K562 (cell line): ENCODE measurements at regions not wholly inside any gene's neighbourhood (a gene's known extent, or its start where the extent isn't known, plus 50 kb on each side); places are given as distances from the start of the nearest gene placed in this dataset.

Source experiments
- ATAC-seq: fragments of 200-7000 bp; cut with Tn5 transposase; 3 replicates; pipeline ENCODE4 v1.9.1; 2020; ENCODE audit warnings: moderate library complexity
- BruUV-seq: library from RNA; stranded (reverse); fragments of 400-500 nt; replicated peaks from 2 replicates; lab custom pipeline; 2021; lab: Mats Ljungman, UMichigan
- CTCF ChIA-PET: fragments of 300-600 bp; formaldehyde crosslinking; extraction: SDS; loops from one replicate; lab custom pipeline; 2021; ENCODE audit warnings: low intra/inter-chr PET ratio; lab: Yijun Ruan, JAX
- POLR2A ChIA-PET: fragments of 300-600, 350-650 bp; sonication (Branson Sonifier 250); formaldehyde crosslinking; extraction: SDS; loops from one replicate; lab custom pipeline; 2021; ENCODE audit warnings: antibody characterized with exemption, inconsistent platforms; lab: Yijun Ruan, JAX
- DNase-seq, 4 experiments: peaks; one replicate each; pipeline versions ENCODE4 v3.0.0 to v3.0.0-alpha.2; 2011 to 2018; ENCODE audit warnings: low spot score in 3 of 4, mixed read lengths in 3 of 4; ENCODE audit errors: extremely low read depth in 1 of 4
- FAIRE-seq: peaks from 2 replicates; lab custom pipeline; 2011; peaks lifted over from hg19 to GRCh38; lab: Jason Lieb, UNC
- H2AFZ ChIP-seq: 2 replicates; pipeline ENCODE4 v1.6.0; 2011; ENCODE audit warnings: low read depth, low read length, control low read depth, inconsistent platforms
- H3K27ac ChIP-seq: fragments of 200-600 bp; 3 replicates; pipeline ENCODE4 v1.8.0; 2011; ENCODE audit warnings: low read depth, mild to moderate bottlenecking, control low read depth, inconsistent platforms, low read length, moderate library complexity, mixed read lengths; ENCODE audit errors: extremely low read depth
- H3K27me3 ChIP-seq, 2 experiments: fragments of 300-600 bp in 1 of 2; 2 replicates in 1 of 2; 3 replicates in 1 of 2; pipeline versions ENCODE4 v1.6.0 to v1.8.0; 2011; ENCODE audit warnings: inconsistent platforms in 2 of 2, low read length in 2 of 2, mild to moderate bottlenecking in 1 of 2, mixed read lengths in 1 of 2, moderate library complexity in 1 of 2; ENCODE audit not compliant: control insufficient read depth in 2 of 2, insufficient read depth in 2 of 2
- H3K36me3 ChIP-seq: fragments of 300-600 bp; 3 replicates; pipeline ENCODE4 v1.8.0; 2011; ENCODE audit warnings: mild to moderate bottlenecking, low read length, inconsistent platforms; ENCODE audit not compliant: control insufficient read depth, insufficient read depth
- H3K4me1 ChIP-seq, 2 experiments: fragments of 200-600 bp in 1 of 2; replicated peaks in 1 of 2; 2 replicates in 1 of 2; 3 replicates in 1 of 2; pipeline versions ENCODE4 v1.5.1 to v1.8.0; 2011; ENCODE audit warnings: inconsistent platforms in 2 of 2, low read length in 2 of 2, mild to moderate bottlenecking in 1 of 2, mixed read lengths in 1 of 2, moderate library complexity in 1 of 2; ENCODE audit not compliant: control insufficient read depth in 2 of 2, insufficient read depth in 2 of 2
- H3K4me2 ChIP-seq: 2 replicates; pipeline ENCODE4 v1.6.1; 2011; ENCODE audit warnings: low read length, control low read depth, inconsistent platforms, mixed read lengths; ENCODE audit not compliant: insufficient read depth
- H3K4me3 ChIP-seq: fragments of 200-600 bp; sonication (generic), shearing (Covaris generic); 2 replicates; pipeline ENCODE4 v1.5.1; 2016; ENCODE audit warnings: control low read depth, inconsistent platforms
- H3K79me2 ChIP-seq: fragments of 200-600 bp; 3 replicates; pipeline ENCODE4 v1.8.0; 2011; ENCODE audit warnings: low read length, inconsistent platforms; ENCODE audit not compliant: control insufficient read depth, insufficient read depth
- H3K9ac ChIP-seq, 2 experiments: 2 replicates each; pipeline versions ENCODE4 v1.6.0 to v1.6.1; 2011; ENCODE audit warnings: low read depth in 2 of 2, low read length in 2 of 2, control low read depth in 1 of 2, inconsistent platforms in 1 of 2, mild to moderate bottlenecking in 1 of 2, mixed read lengths in 1 of 2; ENCODE audit not compliant: insufficient read depth in 1 of 2
- H3K9me1 ChIP-seq: one replicate; pipeline ENCODE4 v1.6.0; 2011; ENCODE audit warnings: inconsistent platforms, mild to moderate bottlenecking, low read length, moderate library complexity; ENCODE audit not compliant: control insufficient read depth, insufficient read depth
- H3K9me3 ChIP-seq: replicated peaks from 2 replicates; pipeline ENCODE4 v1.5.1; 2011; ENCODE audit warnings: low read depth, low read length, inconsistent platforms; ENCODE audit not compliant: control insufficient read depth, insufficient read depth
- H4K20me1 ChIP-seq: replicated peaks from 2 replicates; pipeline ENCODE4 v1.6.1; 2011; ENCODE audit warnings: low read length, inconsistent platforms, mixed read lengths; ENCODE audit not compliant: control insufficient read depth, insufficient read depth
- ERF ChIP-seq: fragments of 450-650 bp; formaldehyde crosslinking; IDR thresholded peaks from 2 replicates; pipeline ENCODE4 v1.4.0; 2020; ENCODE audit warnings: mild to moderate bottlenecking, mixed read lengths
- FOXM1 ChIP-seq, 2 experiments: fragments of 450-650 bp in 1 of 2; sonication (generic) in 1 of 2; formaldehyde crosslinking in 1 of 2; IDR thresholded peaks; 2 replicates each; pipeline versions ENCODE4 v1.6.1 to v1.9.0; 2017 to 2022; ENCODE audit warnings: low read depth in 2 of 2, mild to moderate bottlenecking in 2 of 2, missing genetic modification reagents in 1 of 2, moderate library complexity in 1 of 2
- HMG20A ChIP-seq: fragments of 450-650 bp; formaldehyde crosslinking; conservative IDR thresholded peaks from 2 replicates; pipeline ENCODE4 v1.4.0; 2020; ENCODE audit warnings: mild to moderate bottlenecking, mixed read lengths
- HSF4 ChIP-seq: fragments of 250-450 bp; sonication (Bioruptor Pico); IDR thresholded peaks from 2 replicates; pipeline ENCODE4 v2.1.2; 2022; ENCODE audit warnings: mild to moderate bottlenecking, moderate library complexity, borderline replicate concordance
- MAFG ChIP-seq: fragments of 450-650 bp; conservative IDR thresholded peaks from 2 replicates; pipeline ENCODE4 v1.6.1; 2016; ENCODE audit warnings: missing genetic modification characterization, missing compliant biosample characterization
- SIN3A ChIP-seq, 2 experiments: fragments of 150-350 bp in 1 of 2; IDR thresholded peaks; 2 replicates each; pipeline ENCODE4 v1.6.1; 2011 to 2016; ENCODE audit warnings: borderline replicate concordance in 2 of 2, low read depth in 2 of 2, low read length in 2 of 2, mild to moderate bottlenecking in 2 of 2, moderate library complexity in 2 of 2; ENCODE audit not compliant: control insufficient read depth in 1 of 2
- SRSF7 ChIP-seq: fragments of 200-400 bp; formaldehyde crosslinking; optimal IDR thresholded peaks from 2 replicates; pipeline ENCODE3; 2017; ENCODE audit warnings: mild to moderate bottlenecking, low read depth, low read length
- TAF1 ChIP-seq: IDR thresholded peaks from 2 replicates; pipeline ENCODE4 v1.6.1; 2011; ENCODE audit warnings: mild to moderate bottlenecking, low read length, moderate library complexity; ENCODE audit not compliant: insufficient read depth, control insufficient read depth, severe bottlenecking; ENCODE audit errors: extremely low read depth
- ZFP30 ChIP-seq: fragments of 250-450 bp; sonication (Bioruptor Pico); IDR thresholded peaks from 2 replicates; pipeline ENCODE4 v1.8.0; 2022; ENCODE audit warnings: moderate library complexity, mild to moderate bottlenecking, inconsistent platforms, borderline replicate concordance
- ZNF224 ChIP-seq: sonication (generic); formaldehyde crosslinking; IDR thresholded peaks from 2 replicates; pipeline ENCODE4 v1.8.0; 2022; ENCODE audit warnings: mild to moderate bottlenecking, missing genetic modification reagents
- WGBS: fragments of 100-300 bp; shearing (Covaris generic); methylation state at CpG from one replicate; pipeline ENCODE4 v1.1.6; 2016; ENCODE audit warnings: low coverage, mixed read lengths; ENCODE audit not compliant: insufficient coverage; ENCODE audit errors: missing lambda C conversion rate; 5-methylcytosine and 5-hydroxymethylcytosine counted together
- in situ Hi-C: fragments of 300-500 bp; cut with MboI; formaldehyde crosslinking; loops from 4 replicates; pipeline ENCODE4 v1.15.0; 2018; ENCODE audit warnings: inconsistent platforms, mixed read lengths
- intact Hi-C: fragments of 100-400 bp; cut with micrococcal nuclease; formaldehyde crosslinking; loops from 2 replicates; pipeline ENCODE4 v1.14.2; 2022

GRCh38 chr18:14000884-14001283, 85.5 kb upstream of the MC2R start:
- no peaks in the 10 kb centered on the region for H3K9me3 ChIP-seq
- H3K79me2 ChIP-seq = no peaks in the 10 kb centered on the region
- H4K20me1 ChIP-seq = no peaks in the 10 kb centered on the region
- CTCF ChIA-PET = no interaction called here
- H3K4me3 ChIP-seq = no peak overlapping the region
- BruUV-seq = no TSS peak
- H3K4me1 ChIP-seq = no peaks in the 10 kb centered on the region
- no peaks in the 10 kb centered on the region for H3K27me3 ChIP-seq
- no peak overlapping the region for H3K27ac ChIP-seq
- WGBS = 0% methylated on average over 7 of the region's 7 CpGs
- DNase-seq (no peak), FAIRE-seq (no peak), ATAC-seq (no peak)
- POLR2A ChIA-PET = no interaction called here
- intact Hi-C loops = no loop called here
- H3K4me2 ChIP-seq = no peak overlapping the region
- no peaks in the 10 kb centered on the region for H3K9me1 ChIP-seq
- no peaks in the 10 kb centered on the region for H3K36me3 ChIP-seq
- H2AFZ ChIP-seq = no peak overlapping the region
- in situ Hi-C loops = no loop called here
- no peak overlapping the region for H3K9ac ChIP-seq
- no peak for TF ChIP-seq FOXM1 (IDR thresholded peaks at IDR 0.05; ENCODE audit: low read depth)
- no peak for TF ChIP-seq FOXM1 (CRISPR knock-in tag; IDR thresholded peaks at IDR 0.05; ENCODE audit: low read depth)

DNA sequence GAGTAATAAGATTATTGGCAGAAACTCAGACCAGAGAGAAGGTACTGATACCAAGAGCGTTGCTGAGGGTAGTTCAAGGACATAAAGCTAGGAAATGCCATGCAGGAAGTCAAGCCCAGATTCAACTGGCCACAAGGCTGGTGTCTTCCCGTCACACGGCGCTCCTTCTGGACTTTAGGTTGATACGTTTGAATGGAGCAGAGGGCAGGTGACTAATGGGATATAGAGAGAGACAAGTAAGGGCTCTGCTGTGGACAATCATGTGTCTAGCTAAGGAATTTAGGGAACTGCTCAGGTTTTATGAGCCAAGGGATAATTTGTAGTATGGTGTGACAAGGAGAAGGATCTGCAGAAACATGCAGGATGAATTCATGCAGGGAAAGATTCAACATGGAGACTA, 83.9 kb upstream of the MC2R start:
- intact Hi-C loops = no loop called here
- H3K36me3 ChIP-seq = no peaks in the 10 kb centered on the region
- H3K9me1 ChIP-seq = no peaks in the 10 kb centered on the region
- no peak overlapping the region for H2AFZ ChIP-seq
- TF ChIP-seq ZFP30 (CRISPR knock-in tag) (no peak), TAF1 (no peak), ZNF224 (no peak), ERF (CRISPR knock-in tag) (no peak), HSF4 (no peak), MAFG (tag) (no peak), SRSF7 (no peak), HMG20A (CRISPR knock-in tag) (no peak), SIN3A (IDR thresholded peaks at IDR 0.05; ENCODE audit: borderline replicate concordance in 2 of 2, control insufficient read depth in 1 of 2, low read depth in 2 of 2, low read length in 2 of 2) (no peak)
- BruUV-seq = no TSS peak
- H3K27me3 ChIP-seq = no peaks in the 10 kb centered on the region
- 1% methylated on average over 5 of the region's 5 CpGs for WGBS
- no peaks in the 10 kb centered on the region for H3K79me2 ChIP-seq
- DNase-seq = no peak
- no peaks in the 10 kb centered on the region for H3K4me1 ChIP-seq
- POLR2A ChIA-PET = interaction anchor here (1.0 kb wide), 1 partner anchor 12 kb away, joined by 4 read pairs; no protein-coding TSS in a partner anchor
- no peak overlapping the region for H3K4me3 ChIP-seq
- no peak for ATAC-seq
- no peak overlapping the region for H3K9ac ChIP-seq
- H3K27ac ChIP-seq = no peak overlapping the region
- H3K9me3 ChIP-seq = no peaks in the 10 kb centered on the region
- H4K20me1 ChIP-seq = no peaks in the 10 kb centered on the region
- no peak for FAIRE-seq
- in situ Hi-C loops = no loop called here
- CTCF ChIA-PET = no interaction called here
- no peak overlapping the region for H3K4me2 ChIP-seq
